ENCODE measurements at regions not wholly inside any gene's neighbourhood (a gene's known extent, or its start where the extent isn't known, plus 50 kb on each side); places are given as distances from the start of the nearest gene placed in this dataset.

DNA sequence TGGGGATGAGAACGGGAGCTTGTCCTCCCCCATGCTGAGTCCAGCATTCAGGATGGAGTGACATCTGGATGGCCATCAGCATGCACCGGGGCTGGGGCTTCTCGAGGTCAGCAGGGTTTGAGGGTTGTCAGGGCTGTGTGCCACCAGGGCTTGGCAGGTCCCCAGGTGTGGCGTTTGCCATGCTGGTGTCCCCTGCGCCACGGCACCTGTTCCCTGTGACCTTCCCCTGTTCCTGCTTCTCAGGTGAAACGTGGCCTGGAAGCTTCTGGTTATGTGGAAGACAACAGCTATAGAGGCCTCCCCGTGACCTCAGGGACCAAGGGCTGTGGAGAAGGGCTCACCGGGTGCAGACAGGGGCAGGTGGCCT is 152.4 kb downstream of the KIF26A start:
- DNase-seq (ENCODE audit: low read depth, low spot score), result no peak

DNA sequence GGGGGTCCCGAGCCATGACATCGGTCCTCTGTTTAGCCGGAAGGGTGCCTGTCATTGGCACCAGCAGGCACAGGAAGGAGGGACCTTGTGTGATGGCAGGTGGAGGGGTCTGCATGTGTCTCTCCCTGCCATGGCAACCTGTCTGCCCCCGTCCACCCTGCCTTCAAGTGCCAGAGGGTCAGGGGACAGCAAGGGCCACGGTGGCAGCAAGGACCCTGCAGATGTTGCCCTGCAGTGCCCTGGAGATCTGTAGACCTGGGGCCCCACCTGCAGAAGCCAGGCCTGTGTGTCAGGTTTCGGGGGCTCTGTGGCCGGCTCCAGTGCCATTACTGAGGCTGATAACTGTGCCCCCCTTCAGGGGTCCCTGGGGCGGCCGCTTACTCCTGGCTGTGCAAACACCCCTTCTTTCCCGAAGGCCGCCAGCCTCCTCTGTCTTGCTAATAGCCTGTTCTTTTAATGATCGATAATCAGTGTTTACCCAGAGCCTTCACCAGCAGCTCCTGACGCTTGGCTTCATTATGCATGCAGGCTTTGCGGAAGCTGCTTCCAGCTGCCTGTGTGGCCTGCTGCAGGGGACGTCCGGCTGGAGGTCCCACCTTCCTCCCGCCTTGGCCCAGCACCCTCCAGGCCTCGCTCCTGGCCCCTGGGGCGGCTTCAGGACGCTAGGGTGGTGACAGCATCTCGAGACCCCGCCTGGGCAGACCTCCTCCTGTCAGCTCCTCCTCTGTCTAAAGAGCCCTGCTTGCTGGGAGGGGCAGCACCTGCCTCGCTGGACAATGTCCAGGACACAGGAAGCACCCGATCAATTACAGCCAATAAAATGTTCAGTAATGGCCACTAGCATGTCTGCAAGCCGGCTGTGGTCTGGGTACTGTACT is 153.0 kb downstream of the KIF26A start:
- DNase-seq (ENCODE audit: low read depth, low spot score), result no peak

DNA sequence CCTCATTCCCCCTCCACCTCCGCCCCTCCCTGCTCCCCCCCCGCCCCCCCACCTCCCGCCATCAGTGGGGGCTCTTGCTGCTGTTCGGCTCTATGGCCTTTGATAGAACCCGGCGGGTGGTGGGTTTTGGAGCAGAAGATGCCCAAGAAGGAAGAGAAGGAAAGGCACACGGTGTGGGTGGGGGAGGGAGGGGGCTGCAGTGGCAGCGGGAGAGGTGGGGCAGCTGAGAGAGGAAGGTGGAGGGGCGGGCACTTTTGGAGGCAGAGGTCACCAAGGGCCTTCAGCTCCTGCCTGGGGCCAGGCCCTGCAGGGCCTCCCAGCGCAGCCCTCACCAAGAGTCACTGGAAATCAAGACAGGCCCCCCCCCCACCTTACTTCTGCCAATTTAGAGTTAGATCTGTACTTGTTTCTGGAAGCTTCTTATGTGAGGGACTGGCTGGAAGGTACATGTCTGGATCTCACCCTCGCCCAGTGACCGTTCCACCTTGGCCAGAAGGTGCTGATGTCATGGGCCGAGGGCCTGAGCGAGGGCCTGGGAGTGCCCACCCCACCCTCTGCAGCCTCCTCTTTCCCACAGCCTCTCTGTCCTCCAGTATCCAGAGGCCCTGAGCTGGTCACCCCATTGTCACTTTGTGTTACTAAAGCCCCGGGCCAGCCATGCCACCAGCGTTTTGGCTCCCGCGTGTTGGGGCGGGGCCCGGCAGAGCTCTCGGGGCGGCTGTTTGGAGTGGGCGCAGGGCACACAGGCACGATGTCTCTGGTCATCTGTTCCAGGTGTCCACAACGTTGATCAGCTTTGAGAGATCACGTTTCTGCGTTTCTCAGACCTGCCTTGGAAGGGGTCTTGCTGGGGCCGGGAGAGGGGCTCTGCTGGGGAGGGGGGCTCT is 153.9 kb downstream of the KIF26A start:
- no peak for DNase-seq (ENCODE audit: low read depth, low spot score)

DNA sequence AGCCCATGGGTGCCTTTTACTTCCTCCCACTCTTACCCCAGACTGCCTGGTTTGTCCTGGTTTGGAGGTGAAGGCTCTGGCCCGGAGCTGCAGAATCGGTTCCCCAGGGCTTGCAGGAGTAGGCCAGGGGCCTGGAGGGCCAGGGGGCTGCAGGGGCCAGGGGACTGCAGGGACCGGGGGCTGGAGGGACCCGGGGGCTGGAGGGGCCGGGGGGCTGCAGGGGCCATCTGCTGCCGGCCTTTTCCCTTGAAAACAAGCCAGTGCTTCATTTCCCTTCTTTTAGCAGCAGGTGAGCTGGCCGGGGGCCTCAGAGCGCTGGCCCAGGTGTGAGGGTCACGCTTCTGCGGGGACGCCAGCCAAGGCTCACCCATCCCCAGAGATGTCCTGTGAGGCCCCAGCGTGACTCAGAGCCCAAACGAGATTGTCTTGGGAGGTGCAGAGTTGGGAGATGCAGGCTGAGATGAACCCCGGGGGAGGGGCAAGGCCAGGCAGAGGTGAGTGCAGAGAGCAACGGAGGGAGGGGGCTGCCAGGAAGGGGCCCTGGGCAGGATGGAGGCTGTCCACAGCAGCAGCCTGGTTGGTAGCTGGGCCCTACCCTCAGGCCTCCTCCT is 154.9 kb downstream of the KIF26A start:
- DNase-seq (ENCODE audit: low read depth, low spot score), result no peak

DNA sequence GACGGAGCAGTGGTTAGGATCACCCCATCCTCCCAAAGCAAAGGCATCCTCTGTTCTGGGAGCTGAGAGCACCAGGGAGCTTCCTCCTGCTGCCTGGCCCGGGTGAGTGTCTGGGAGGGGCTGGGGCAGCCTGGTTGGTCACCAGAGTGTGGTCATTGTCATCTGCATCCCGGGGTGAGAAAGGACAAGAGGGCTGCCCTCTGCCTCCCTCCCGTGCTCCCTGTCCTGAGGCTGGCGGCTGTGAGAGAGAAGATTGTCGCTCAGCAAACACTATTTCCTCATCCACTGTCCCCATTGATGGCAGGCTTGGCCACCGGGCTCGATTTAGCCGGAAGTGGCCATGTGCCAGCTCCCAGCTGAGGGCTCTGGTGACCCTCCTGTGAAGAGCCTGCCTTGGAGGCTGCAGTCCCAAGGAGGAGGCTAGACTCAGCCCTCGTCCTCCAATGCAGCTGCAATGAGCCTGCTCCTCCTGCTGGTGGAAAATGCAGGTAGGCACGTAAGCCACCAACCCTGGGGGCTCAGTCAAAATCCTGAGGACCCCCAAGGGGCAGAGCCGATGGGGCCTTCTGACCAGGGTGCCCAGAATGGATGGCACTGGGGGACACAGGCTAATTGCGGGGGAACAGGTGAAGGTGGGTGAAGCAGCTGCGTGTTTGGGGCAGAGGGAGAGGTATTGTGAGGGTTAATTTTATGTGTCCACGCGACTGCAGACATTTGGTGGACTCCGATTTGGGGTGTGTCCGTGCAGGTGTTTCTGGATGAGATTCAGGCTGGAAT is 155.7 kb downstream of the KIF26A start:
- DNase-seq (ENCODE audit: low read depth, low spot score), result no peak

DNA sequence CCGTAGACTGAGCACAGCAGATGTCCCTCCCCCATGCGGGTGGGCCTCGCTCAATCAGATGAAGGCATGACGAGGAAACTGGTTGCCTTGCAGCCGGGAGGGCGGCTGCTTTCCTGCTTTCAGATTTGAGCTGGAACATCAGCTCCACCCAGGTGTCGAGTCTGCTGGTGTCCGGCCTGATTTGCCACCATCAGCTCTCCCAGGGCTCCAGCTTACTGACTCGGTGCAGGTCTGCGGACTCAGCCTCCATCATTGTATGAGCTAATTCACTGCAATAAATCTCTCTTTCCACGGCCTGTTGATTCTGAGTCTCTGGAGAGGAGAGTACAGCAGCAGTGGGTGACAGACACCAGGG is 156.2 kb downstream of the KIF26A start:
- no peak for DNase-seq (ENCODE audit: low read depth, low spot score)

DNA sequence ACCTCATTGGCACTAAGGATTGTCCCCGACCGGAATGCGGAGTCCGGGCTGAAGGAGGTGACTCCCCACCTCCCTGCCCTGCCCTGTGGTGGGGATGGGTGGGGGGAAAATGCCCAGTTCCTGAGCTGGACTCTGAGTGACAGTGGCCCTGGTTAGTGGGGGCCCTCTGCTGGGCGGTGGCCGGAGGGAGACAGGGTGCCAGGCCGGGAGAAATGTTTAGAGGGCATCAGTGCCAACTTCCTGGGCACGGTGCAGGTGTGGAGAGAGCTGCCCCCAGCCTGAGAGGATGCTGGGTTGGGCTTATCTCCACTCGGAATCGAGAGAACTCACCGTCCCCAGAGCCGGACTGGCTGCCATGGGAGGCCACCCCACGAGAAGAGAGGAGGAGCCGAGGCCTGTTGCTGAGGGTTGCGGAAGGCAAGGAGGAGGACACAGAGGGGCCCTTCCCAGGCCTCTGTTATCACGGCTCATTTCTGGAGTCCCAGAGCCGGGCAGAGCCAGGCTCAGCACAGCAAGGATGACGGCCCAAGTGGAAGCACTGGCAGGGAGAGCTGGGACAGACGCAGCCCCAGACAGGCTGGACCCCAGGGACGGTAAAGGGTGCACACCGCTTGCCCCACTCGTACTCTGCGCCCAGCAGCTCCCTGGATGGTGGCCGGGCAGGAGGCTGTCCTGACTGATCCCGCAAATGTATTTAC is 156.7 kb downstream of the KIF26A start:
- no peak for DNase-seq (ENCODE audit: low read depth, low spot score)

DNA sequence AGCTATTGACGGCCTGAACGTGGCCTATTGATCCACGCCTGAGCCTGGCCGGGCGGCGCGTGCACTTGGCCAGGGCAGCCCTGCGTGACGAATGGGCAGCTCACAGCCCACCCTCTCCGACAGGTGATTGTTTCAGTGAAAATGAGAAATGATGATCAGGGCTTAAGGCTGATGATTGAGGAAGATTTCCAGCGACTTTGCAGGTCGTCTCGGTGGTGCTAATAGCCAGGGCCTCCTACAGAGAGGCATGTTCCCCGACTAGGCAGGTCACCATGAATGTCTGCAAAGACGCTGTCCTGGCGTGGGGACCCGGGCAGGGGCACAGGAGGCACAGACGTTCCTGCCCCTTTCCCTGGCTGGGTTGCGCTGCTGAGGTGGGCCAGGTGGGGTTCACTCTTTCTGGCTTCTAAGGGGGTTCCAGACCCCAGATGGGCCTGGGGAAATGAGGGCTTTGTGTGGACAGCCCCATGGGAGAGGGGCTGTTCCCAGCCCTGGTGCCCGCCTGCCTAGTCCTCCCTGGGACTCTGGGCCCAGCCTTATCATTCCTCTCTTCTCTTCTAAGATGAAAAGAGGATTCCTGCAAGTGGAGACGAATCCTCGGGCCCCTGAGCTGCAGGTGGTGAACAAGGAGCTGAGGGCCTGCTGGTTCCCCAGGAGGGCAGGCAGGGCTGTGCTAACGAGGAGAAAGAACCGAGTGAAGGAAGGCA is 157.4 kb downstream of the KIF26A start:
- DNase-seq (ENCODE audit: low read depth, low spot score), result no peak

DNA sequence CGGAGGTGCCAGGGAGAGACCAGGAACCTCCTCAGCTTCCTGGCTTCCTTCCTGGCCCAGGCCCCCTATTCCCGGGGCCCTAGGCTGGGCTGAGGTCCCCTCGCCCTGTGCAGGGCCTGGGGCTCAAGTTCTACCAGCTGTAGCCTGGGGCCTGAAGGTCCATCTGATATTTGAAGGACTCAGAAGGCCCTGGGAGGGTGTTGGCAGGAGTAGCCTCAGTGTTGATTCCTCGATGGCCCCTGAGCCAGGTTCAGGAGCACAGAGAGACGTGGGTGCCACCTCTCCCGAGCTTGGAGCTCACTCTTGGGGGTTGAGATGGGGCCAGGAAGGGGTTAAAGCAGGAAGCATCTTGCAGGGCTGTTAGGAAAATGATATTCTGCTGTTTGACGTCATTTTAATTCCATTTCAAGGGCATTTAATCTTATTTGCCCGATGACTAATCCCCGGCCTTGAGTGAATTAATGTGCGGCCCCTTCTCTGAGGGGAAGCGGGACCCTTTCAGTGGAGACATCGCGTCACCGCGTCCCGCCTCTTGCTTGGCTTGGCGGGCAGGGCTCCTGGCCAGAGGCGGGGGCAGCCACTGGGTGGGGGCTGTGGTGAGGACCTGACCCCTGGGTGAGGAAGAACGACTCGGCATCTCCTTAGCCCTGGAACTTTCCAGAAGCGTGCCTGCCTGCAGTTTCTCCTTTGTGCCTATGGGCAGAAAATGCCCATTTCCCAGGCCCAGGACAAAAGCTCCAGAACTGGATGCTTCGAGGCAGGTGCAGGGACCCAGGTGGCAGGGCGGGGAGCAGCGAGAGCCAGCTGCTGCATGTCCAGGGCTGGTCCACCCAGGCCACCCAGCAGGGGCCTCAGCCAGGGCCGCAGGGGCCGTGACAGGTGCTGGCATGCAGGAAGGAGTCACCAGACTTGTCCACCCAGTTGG is 158.3 kb downstream of the KIF26A start:
- DNase-seq (ENCODE audit: low read depth, low spot score), result no peak

DNA sequence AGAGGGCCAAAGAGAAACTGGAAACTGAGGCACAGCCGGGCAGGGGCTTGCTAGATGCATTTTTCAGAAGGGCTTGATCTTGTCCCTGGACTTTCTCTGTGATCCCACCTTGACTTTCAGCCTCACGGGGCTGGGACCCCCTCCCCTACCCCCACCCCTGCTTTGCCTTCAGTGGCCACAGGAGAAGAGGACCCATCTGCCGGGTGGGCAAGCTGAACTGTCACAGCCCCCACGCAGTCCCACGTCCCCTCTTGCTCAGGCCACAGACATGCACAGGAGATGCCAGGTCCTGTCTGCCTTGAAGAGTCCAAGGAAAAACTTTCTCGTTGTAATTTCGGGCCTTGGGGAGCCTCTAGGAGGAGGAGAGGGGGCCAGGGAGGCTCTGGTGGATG is 158.9 kb downstream of the KIF26A start:
- no peak for DNase-seq (ENCODE audit: low read depth, low spot score)

DNA sequence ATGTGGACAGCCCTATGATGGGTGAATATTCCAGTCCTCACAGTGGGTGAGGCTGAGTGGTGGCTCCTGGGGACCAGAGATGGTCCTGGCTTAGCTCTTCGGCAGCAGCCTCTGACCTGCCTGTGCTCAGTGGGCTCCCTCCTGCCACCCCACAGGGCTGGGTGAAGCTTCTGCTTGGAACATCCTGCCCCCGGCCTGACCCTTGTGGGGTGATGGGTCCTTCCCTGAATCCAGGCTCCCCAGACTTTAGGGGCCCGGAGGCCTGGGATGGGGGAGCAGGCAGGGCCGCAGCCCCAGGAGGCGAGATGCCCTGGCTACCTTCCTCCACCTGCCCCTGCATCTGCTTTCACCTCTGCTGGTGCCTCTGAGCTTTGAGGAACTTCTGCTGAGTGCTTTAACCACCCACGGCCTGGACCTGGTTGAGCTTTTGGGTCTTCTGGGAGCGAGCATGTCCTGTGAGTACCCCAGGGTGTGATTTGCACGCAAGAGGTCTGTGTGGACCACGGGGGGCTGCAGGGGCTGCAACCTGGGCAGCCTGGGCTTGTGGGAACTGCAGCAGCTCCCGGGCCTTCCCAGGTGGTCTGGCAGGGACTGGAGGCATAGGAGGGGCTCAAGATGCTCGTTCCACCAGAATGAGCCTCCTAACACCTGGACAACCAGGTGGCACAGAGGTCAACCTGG is 159.5 kb downstream of the KIF26A start:
- no peak for DNase-seq (ENCODE audit: low read depth, low spot score)

DNA sequence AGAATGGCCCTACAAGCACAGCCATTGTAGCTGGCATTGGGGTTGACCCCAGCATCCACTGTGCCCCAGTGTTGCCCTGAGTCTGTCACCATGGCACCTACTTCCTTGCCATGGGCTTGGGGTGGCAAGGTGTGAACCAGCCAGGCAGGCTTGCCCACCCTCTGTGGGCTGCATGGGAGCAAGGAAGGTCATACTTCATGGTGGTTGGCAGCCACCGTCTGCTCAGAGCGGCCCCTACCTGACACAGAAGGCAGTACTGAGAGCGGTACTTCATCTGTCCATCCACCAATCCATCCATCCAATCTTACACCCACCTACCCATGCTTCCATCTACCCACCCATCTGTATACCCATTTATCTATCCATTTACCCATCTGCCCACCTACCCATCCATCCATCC is 160.1 kb downstream of the KIF26A start:
- no peak for DNase-seq (ENCODE audit: low read depth, low spot score)

DNA sequence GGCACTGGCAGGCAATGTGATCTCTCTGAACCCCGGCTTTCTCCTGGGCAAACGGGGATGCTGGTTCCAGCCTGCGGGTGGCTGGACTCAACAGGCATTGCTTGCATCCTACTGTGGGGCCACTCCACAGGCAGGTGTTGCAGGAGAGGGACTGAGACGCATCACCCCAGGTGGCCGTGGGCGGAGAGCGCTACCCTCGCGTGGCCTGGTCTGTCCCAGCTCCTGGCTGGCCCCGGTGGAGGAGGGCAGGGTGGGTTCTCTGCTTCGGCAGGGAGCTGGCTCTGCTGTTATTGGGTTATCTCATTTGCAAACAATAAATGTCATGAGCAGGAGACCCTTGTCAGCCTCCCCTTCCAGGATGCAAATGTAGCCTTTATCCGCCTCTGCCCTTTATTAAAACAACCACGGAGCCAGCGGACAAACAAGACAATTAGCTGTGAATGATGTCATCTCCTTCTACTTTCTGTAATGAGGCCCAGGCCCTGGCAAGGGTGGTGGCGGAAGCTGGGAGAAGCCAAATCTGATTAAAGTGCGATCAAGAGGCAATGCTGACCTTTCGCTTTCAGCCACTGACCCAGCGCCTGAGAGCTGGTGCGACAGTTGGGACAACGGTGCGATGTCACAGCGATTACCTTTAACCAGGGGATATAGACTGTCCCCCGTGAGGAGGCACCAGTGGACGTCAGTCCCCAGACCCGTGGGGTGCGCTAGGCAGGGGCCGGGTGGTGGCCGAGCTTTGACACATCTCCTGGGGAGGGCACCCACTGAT is 161.8 kb downstream of the KIF26A start:
- no peak for DNase-seq (ENCODE audit: low read depth, low spot score)

DNA sequence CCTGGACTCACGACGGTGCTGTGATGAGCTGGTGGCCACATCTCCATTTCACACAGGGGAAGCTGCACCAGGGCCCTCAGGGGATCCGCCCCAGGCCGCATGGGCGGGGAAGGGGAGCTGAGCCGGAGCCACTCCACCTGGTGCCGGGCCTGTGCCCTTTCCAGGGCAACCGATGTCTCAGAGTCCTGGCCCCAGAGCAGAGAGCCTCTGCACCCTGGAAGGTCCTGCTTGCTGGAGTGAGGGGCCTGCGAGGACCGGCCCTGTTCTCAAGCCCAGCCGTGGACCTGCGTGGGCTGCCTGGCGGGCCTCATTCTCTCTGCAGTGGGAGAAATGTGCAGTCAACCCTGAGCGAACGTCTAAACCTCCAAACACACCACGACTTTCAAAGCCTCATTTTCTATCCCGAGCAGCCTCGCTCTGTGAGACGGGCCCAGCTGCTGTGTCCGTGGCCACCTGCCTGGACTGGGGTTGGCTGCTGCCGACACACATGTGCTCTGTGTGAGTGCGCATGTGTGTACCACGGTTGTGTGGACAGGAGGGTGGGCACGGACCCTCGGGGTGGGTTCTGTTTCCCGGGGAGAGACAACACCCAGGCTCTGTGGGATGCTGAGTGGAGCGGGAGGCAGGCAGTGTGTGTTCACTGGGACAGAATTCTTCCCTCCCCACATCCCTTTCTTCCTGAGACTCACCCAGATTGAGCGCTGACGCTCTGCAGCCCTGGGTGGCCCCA is 163.5 kb downstream of the KIF26A start:
- no peak for DNase-seq (ENCODE audit: low read depth, low spot score)

DNA sequence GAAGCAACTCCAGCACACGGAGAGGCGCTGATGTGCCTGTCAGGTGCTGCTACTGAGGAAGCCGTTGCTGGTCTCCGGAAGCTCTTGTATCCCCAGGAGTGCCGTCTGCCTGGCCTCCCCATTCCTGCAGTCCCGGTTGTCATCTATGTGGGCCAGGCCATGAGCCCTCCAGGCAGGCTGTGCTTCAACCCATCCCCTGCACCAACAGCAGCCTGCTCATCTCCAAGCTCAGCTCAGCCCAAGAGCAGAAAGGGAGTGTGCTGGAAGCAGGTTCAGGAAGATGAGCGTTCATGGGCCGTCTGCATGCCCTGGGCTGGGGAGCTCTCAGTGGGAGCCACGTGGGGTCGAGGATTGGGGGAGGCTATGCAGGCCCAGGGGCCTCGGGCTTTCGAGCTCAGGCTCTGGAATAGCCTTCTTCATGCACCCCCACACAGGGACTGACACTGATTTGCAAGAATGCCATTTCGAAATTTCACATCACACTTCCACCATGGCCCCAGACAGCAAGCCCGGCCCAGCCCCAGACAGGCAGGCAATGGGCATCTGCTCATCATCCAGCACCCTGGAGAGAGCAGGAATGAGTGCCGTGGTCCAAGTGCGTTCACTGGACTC is 164.5 kb downstream of the KIF26A start:
- no peak for DNase-seq (ENCODE audit: low read depth, low spot score)

DNA sequence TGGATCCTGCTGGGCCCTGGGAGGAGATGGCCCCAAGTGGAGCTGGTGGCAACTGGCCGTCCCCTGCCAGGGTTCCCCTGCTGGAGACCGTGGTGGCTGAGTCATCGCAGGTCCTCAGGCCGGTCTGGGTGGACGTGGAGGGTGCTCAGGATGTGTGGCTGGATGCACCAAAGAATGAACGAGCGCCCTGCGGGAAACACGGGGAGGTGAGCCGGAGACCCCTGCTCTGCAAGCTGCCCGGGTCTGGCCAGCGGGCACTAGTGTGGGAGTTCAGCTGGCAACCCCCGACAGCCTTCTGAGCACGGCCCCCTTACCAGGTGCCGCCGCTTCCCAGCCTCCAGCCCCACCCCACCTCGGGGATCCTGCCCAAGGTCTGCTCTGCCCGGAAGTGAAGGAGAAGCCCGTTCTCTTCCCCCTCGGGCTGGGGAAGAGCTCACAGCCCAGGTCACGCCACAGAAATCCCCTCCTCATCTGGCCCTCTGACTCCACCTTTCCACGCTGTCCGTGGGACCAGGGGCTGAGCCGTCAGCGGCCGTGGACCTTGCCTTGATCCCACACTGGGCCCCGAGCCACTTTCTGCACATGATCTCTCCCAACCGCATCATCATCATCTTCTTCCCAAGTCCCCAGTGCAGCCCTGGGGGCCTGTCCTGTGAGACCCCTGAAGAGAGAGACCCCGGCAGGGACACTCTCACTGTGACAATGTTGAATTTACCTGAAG is 165.5 kb downstream of the KIF26A start:
- no peak for DNase-seq (ENCODE audit: low read depth, low spot score)

Measured in pulmonary artery endothelial cell (primary cell).